ENCODE measurements at regions not wholly inside any gene's neighbourhood (a gene's known extent, or its start where the extent isn't known, plus 50 kb on each side); places are given as distances from the start of the nearest gene placed in this dataset.
"Not testable (repeated sequence)": the region's sequence is repeated elsewhere in the genome, so short reads cannot be mapped to it uniquely, and the experiment has no call there.

DNA sequence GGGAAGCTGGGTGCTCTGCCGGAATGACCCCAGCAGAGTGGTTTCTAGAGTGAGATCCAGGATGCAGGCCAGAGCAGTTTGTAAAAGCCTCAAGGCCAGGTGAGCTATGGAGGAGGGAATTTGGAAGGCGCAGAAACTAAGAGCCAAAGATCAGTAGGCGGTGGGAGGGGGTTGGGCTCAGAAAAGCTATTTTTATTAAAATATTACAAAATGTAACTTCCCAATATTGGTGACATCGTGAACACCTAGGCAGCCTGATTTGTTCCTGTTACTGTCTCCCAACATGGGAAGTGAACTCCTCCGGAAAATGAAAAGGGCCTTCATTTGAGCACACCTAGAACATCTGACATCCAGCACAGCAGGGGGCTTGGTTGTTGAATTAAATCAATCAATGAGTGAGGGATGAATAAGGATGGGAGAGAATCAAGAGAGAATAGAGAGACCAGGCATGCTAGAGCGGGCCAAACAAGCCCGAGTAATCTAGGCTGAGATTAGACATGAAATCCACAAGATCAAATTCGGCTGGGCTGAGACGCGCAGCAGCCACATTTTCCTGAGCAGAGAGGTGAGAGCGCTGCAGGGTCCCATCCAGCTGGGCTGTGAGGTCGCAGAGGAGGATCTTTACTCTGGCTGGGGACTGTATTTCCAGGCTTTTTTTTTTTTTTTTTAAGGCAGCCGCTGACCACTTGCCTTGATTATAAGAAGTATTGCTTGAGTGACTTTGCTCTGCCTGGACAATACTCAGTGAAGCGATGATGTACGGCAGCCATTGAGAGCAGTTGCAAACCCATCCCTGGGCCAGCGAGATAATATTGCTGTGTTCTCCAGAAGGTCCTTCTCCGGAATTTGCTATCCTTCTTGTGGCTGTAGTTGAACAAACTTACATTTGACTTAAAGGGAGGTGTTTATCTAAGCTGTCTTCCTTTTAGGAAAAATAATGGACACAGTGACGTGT is 178.0 kb upstream of the KL start:
- ChIA-PET CTCF (no interaction called here), POLR2A (no interaction called here)
- no peak overlapping the region for H3K4me3 ChIP-seq (ENCODE audit: low read depth, low read length)
- no peak for DNase-seq (ENCODE audit: low read depth, low spot score)
- TF ChIP-seq, protein P1, sequence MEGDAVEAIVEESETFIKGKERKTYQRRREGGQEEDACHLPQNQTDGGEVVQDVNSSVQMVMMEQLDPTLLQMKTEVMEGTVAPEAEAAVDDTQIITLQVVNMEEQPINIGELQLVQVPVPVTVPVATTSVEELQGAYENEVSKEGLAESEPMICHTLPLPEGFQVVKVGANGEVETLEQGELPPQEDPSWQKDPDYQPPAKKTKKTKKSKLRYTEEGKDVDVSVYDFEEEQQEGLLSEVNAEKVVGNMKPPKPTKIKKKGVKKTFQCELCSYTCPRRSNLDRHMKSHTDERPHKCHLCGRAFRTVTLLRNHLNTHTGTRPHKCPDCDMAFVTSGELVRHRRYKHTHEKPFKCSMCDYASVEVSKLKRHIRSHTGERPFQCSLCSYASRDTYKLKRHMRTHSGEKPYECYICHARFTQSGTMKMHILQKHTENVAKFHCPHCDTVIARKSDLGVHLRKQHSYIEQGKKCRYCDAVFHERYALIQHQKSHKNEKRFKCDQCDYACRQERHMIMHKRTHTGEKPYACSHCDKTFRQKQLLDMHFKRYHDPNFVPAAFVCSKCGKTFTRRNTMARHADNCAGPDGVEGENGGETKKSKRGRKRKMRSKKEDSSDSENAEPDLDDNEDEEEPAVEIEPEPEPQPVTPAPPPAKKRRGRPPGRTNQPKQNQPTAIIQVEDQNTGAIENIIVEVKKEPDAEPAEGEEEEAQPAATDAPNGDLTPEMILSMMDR (IDR thresholded peaks at IDR 0.05; ENCODE audit: insufficient read depth, low read length, missing control alignments) = no peak

DNA sequence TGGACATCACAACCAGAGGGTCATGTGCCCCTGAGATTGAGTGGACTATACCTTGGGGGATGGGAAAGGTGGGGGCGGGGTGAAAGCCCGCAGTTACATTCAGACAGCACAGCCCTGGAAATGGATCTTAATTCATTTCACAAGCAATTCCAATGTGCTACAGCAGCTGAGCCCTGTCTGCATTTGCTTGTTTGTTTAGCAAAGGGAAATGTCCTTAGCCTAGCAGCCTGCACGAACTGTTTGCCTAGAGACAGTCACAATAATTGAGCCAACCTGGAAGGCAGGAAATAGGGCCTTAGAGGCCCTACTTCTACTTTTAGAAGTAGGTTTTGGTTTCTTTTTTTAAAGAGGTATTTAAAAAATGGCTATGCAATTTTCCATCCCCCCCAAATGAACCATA is 177.3 kb upstream of the KL start:
- DNase-seq (ENCODE audit: low read depth, low spot score) = no peak
- ChIA-PET POLR2A (no interaction called here), CTCF (no interaction called here)
- TF ChIP-seq, protein P1 (IDR thresholded peaks at IDR 0.05; ENCODE audit: insufficient read depth, low read length, missing control alignments) = no peak
- H3K4me3 ChIP-seq (ENCODE audit: low read depth, low read length) = no peak overlapping the region

DNA sequence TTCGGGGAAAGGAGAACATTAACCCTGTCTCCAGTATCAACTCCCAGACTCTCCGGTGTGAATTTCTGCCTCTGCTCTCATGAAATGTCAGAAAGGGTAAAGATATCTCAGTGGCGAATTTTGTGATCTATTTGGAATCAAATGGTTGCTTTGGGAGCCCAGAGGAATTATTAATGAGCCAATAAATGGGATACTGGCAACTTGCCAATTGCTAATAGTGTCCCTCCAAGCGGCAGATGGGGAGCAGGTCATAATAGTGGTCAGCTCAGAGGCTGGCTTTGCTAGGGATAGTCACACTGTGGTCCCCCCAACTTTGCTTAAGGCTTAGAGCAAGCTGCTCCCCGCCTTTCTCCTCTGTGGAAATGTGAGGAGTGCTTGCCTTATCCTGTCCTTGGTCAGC is 176.1 kb upstream of the KL start:
- TF ChIP-seq, protein P1 (IDR thresholded peaks at IDR 0.05; ENCODE audit: insufficient read depth, low read length, missing control alignments) = no peak

DNA sequence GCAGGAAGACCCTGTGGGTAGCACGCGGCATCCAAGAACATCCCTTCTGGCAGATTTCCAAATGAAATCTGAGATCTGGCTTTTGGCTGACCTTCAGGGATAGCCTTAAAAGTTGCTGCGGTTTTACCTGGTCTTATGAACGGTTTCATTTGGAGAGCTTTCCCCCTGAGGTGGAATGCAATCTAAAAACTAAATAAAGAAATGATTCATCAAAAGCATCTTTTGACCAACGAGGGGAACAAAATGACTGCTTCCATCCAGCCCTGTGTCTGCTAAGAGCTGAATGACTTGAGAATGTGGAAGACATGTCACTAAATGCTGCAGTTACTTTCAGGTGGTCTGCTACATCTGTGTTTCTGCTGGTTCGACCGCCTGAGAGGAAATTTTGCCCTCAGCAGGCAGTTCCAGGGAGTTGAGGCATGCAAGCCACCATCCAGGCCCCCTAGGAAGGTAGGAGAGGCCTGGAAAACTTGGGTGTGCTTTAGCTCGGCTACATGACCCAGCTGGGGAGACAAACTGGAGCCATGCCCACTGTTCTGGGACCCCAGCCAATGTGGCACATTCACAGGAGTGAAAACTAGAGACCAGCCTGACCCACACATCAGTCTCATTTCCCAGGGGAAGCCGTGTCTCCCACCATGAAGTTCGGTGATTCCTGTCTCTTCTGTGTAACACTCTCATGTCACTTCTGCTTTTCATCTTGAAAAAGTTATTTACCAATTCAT is 175.1 kb upstream of the KL start:
- CTCF ChIA-PET = no interaction called here
- no peak overlapping the region for H3K4me3 ChIP-seq (ENCODE audit: low read depth, low read length)
- no peak for DNase-seq (ENCODE audit: low read depth, low spot score)
- POLR2A ChIA-PET = no interaction called here
- TF ChIP-seq, protein P1 (IDR thresholded peaks at IDR 0.05; ENCODE audit: insufficient read depth, low read length, missing control alignments) = no peak

More for the DNA sequence above, 176.1 kb upstream of the KL start:
- ChIA-PET POLR2A (no interaction called here), CTCF (no interaction called here)
- no peak overlapping the region for H3K4me3 ChIP-seq (ENCODE audit: low read depth, low read length)
- DNase-seq (ENCODE audit: low read depth, low spot score) = no peak

DNA sequence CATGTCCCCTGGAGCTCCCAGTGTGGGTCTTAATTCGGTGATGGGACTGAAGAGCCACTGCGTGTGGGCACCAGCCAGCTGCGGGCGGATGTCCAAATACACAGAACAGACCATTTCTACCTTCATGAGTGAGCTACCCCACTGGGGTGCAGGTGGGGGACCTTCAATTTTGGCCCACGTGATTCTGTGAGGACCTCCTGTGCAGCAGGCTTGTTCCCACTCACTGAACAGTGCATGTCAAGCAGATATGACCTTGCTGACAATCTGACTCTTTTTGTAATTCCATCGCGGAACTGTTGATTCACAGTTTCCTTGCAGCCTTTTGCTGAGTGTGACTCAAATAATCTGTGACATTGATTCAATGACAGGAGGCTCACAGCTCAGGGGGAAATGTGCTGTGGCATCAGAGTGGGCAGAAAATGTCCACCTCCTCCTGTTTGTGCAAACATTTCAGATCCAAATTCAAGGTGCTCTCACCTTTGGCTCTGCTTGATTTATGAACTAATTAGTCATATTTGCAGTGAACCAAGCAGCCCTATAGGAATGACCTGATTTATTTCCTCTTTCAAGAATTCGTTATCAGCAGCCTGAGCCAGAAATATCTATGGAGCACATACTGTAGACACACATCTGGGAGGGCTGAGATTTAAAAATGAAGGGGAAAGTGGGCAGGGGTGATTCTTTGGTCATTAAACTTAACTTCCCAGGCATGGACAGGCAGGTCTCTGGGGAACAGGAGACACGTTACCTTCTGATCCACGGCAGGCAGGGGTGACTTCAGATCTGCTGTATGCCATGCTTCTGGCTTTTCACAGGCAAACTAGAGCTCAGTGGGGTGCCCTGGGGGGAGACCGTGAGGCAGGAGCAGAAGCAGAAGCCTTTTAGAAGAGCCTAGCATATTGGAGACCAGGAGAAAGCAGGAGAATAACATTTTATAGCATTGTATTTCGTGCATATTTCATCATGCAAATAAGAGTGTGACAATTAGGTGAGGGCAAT is 170.0 kb upstream of the KL start:
- H3K4me3 ChIP-seq (ENCODE audit: low read depth, low read length) = no peak overlapping the region
- ChIA-PET POLR2A (no interaction called here), CTCF (no interaction called here)
- no peak for DNase-seq (ENCODE audit: low read depth, low spot score)
- TF ChIP-seq, protein P1 (IDR thresholded peaks at IDR 0.05; ENCODE audit: insufficient read depth, low read length, missing control alignments) = no peak

DNA sequence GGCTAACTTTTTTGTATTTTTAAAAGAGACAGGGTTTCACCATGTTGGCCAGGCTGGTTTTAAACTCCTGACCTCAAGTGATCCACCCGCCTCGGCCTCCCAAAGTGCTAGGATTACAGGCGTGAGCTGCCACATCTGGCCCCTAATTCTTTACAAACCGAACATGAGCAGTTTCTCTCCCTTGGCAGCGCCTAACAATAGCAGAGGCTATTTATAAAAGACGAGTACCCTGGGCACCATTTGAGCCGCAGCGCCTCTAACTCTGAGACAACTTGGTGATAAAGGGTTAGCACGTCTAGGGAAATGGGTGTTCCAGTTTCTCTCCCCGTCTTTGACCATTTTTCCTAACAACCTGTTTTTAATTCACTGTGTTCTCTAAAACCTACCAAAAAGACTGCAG is 168.2 kb upstream of the KL start:
- POLR2A ChIA-PET, CTCF ChIA-PET: not testable (repeated sequence)

More for the DNA sequence above, 168.2 kb upstream of the KL start:
- not testable (repeated sequence) for H3K4me3 ChIP-seq (ENCODE audit: low read depth, low read length); DNase-seq (ENCODE audit: low read depth, low spot score)

Measured in AG04449 (cell line).